Caco-2 (cell line): ENCODE measurements at regions not wholly inside any gene's neighbourhood (a gene's known extent, or its start where the extent isn't known, plus 50 kb on each side); places are given as distances from the start of the nearest gene placed in this dataset.

Experiments used
- BruUV-seq: library from RNA; stranded (reverse); fragments of 400-500 nt; replicated peaks from 2 replicates; lab custom pipeline; 2021; lab: Mats Ljungman, UMichigan
- CTCF ChIA-PET: fragments of 300-600 bp; sonication (Branson Sonifier 250); formaldehyde crosslinking; loops from one replicate; lab custom pipeline; 2022; ENCODE audit warnings: antibody characterized with exemption; lab: Charles Lee
- POLR2A ChIA-PET: fragments of 300-600 bp; sonication (Branson Sonifier 250); formaldehyde crosslinking; loops from one replicate; lab custom pipeline; 2022; ENCODE audit warnings: antibody characterized with exemption; lab: Charles Lee
- DNase-seq, 2 experiments: peaks; one replicate each; pipeline versions ENCODE4 v3.0.0 to v3.0.0-alpha.2; 2020 to 2022
- H3K27me3 ChIP-seq: replicated peaks from 2 replicates; pipeline ENCODE4 v1.6.0; 2011; ENCODE audit warnings: low read length; ENCODE audit not compliant: control insufficient read depth, insufficient read depth
- H3K36me3 ChIP-seq: 2 replicates; pipeline ENCODE4 v1.5.1; 2011; ENCODE audit warnings: low read length; ENCODE audit not compliant: control insufficient read depth, insufficient read depth
- H3K4me1 ChIP-seq: fragments of 250-450 bp; sonication (Bioruptor Pico); 2 replicates; pipeline ENCODE4 v1.5.1; 2020; ENCODE audit warnings: mild to moderate bottlenecking
- H3K4me3 ChIP-seq: 2 replicates; pipeline ENCODE4 v1.5.1; 2011; ENCODE audit warnings: low read depth, mild to moderate bottlenecking, control low read depth, low read length
- H3K9me3 ChIP-seq: fragments of 250-450 bp; sonication (Bioruptor Pico); 2 replicates; pipeline ENCODE4 v1.5.1; 2020; ENCODE audit warnings: mild to moderate bottlenecking, moderate library complexity
- H3K27ac Mint-ChIP-seq: one replicate; pipeline ENCODE4 v1.8.0; 2022; ENCODE audit warnings: mixed read lengths; ENCODE audit not compliant: unreplicated experiment
- H3K27me3 Mint-ChIP-seq: one replicate; pipeline ENCODE4 v1.8.0; 2022; ENCODE audit warnings: mixed read lengths; ENCODE audit not compliant: insufficient read depth, unreplicated experiment
- H3K36me3 Mint-ChIP-seq: one replicate; pipeline ENCODE4 v1.8.0; 2022; ENCODE audit warnings: mild to moderate bottlenecking, mixed read lengths; ENCODE audit not compliant: insufficient read depth, unreplicated experiment
- H3K4me1 Mint-ChIP-seq: one replicate; pipeline ENCODE4 v1.8.0; 2022; ENCODE audit warnings: low read depth, mixed read lengths; ENCODE audit not compliant: unreplicated experiment
- H3K4me3 Mint-ChIP-seq: one replicate; pipeline ENCODE4 v1.8.0; 2022; ENCODE audit warnings: mild to moderate bottlenecking, moderate library complexity, mixed read lengths; ENCODE audit not compliant: unreplicated experiment
- H3K9me3 Mint-ChIP-seq: one replicate; pipeline ENCODE4 v1.8.0; 2022; ENCODE audit warnings: mixed read lengths; ENCODE audit not compliant: unreplicated experiment
- CTCF ChIP-seq, 2 experiments: fragments of 200-600 bp in 1 of 2; IDR thresholded peaks; 1 replicate in 1 of 2; 2 replicates in 1 of 2; pipeline versions ENCODE4 v1.5.1 to v1.8.0; 2011 to 2022; ENCODE audit warnings: antibody characterized with exemption in 1 of 2, control low read depth in 1 of 2, inconsistent platforms in 1 of 2, low read depth in 1 of 2, low read length in 1 of 2, mild to moderate bottlenecking in 1 of 2, moderate library complexity in 1 of 2; ENCODE audit not compliant: insufficient read depth in 1 of 2, severe bottlenecking in 1 of 2, unreplicated experiment in 1 of 2
- intact Hi-C: fragments of 100-400 bp; cut with micrococcal nuclease; formaldehyde crosslinking; loops from one replicate; pipeline ENCODE4 v1.10.0; 2022; ENCODE audit not compliant: unreplicated experiment

DNA sequence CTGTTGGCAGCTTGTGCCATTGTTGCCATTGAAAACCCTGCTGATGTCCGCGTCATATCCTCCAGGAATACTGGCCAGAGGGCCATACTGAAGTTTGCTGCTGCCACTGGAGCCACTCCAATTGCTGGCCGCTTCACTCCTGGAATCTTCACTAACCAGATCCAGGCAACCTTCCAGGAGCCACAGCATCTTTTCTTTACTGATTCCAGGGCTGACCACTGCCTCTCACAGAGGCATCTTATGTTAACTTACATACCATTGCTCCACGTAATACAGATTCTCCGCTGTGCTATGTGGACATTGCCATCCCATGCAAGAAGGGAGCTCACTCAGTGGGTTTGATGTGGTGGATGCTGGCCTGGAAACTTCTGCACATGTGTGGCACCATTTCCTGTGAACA, 221.8 kb upstream of the FAM83B start:
- H3K4me1 ChIP-seq, result no peaks in the 10 kb centered on the region
- H3K27me3 ChIP-seq, result no peaks in the 10 kb centered on the region
- ChIA-PET CTCF (no interaction called here), POLR2A (interaction anchor here (0.6 kb wide), 1 partner anchor 30 kb away, joined by 4 read pairs; no protein-coding TSS in a partner anchor)
- no peaks in the 10 kb centered on the region for H3K36me3 Mint-ChIP-seq
- H3K9me3 ChIP-seq, result no peaks in the 10 kb centered on the region
- no peak overlapping the region for H3K4me3 ChIP-seq
- no peaks in the 10 kb centered on the region for H3K9me3 Mint-ChIP-seq
- no peaks in the 10 kb centered on the region for H3K27me3 Mint-ChIP-seq
- H3K36me3 ChIP-seq, result no peaks in the 10 kb centered on the region
- BruUV-seq, result no TSS peak
- no peak overlapping the region for H3K4me3 Mint-ChIP-seq
- no peak for TF ChIP-seq CTCF (IDR thresholded peaks at IDR 0.05; ENCODE audit: insufficient read depth in 1 of 2, low read depth in 1 of 2, low read length in 1 of 2, severe bottlenecking in 1 of 2, unreplicated experiment in 1 of 2)
- no peak for DNase-seq
- H3K27ac Mint-ChIP-seq, result no peak overlapping the region
- intact Hi-C loops, result no loop called here
- H3K4me1 Mint-ChIP-seq, result no peaks in the 10 kb centered on the region

GRCh38 chr6:54629131-54629530, 217.4 kb upstream of the FAM83B start:
- ChIA-PET CTCF (no interaction called here), POLR2A (interaction anchor here (0.6 kb wide), 1 partner anchor 138 kb away, joined by 5 read pairs; no protein-coding TSS in a partner anchor)
- Mint-ChIP-seq H3K4me1 (peaks cover 10% of the 10 kb centered on the region), H3K27me3 (no peaks in the 10 kb centered on the region), H3K36me3 (no peaks in the 10 kb centered on the region), H3K4me3 (no peak overlapping the region), H3K27ac (no peak overlapping the region), H3K9me3 (no peaks in the 10 kb centered on the region)
- intact Hi-C loops, result no loop called here
- no TSS peak for BruUV-seq
- TF ChIP-seq CTCF (IDR thresholded peaks at IDR 0.05; ENCODE audit: insufficient read depth in 1 of 2, low read depth in 1 of 2, low read length in 1 of 2, severe bottlenecking in 1 of 2, unreplicated experiment in 1 of 2), result no peak
- H3K27me3 ChIP-seq, result no peaks in the 10 kb centered on the region
- H3K9me3 ChIP-seq, result no peaks in the 10 kb centered on the region
- peaks cover 15% of the 10 kb centered on the region for H3K4me1 ChIP-seq
- DNase-seq, result no peak
- no peaks in the 10 kb centered on the region for H3K36me3 ChIP-seq
- H3K4me3 ChIP-seq, result no peak overlapping the region

DNA sequence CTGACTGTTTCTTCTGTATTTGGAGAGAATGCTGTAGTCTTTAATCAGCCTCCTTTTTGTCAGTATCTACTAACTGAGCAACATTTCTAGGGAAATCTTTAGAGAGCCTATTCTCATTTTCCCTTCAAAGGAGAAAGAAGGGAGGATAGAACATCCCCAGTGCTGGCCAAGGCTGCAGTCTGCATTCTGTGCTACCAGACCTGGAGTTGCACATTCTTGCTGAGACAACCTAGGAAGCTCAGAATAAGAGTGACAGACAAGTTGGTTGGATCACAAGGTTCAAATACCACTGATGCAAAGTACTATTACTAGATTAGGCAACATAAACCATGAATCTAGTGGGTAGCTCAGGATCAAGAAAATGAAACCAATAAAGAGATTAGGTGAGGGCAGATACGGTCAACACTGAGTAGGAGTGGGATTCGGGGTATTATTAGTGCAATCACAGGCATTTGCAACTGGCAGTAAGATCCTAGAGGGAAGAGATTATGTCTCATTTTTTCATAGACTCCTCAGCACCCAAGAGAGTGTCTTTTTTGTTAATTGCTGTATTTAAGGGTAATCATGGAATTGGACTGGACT, 213.5 kb upstream of the FAM83B start:
- CTCF ChIA-PET, result interaction anchor here (0.5 kb wide), 1 partner anchor 83 kb away, joined by 3 read pairs; no protein-coding TSS in a partner anchor
- H3K36me3 Mint-ChIP-seq, result no peaks in the 10 kb centered on the region
- H3K4me1 Mint-ChIP-seq, result peaks cover 10% of the 10 kb centered on the region
- Histone ChIP-seq H3K36me3 (no peaks in the 10 kb centered on the region), H3K4me1 (peaks cover 16% of the 10 kb centered on the region), H3K9me3 (no peaks in the 10 kb centered on the region), H3K4me3 (no peak overlapping the region), H3K27me3 (no peaks in the 10 kb centered on the region)
- POLR2A ChIA-PET, result no interaction called here
- no peak for DNase-seq
- no peaks in the 10 kb centered on the region for H3K9me3 Mint-ChIP-seq
- H3K4me3 Mint-ChIP-seq, result peak overlapping the region; percentile 16
- BruUV-seq, result no TSS peak
- H3K27me3 Mint-ChIP-seq, result no peaks in the 10 kb centered on the region
- H3K27ac Mint-ChIP-seq, result no peak overlapping the region
- intact Hi-C loops, result no loop called here
- no peak for TF ChIP-seq CTCF (IDR thresholded peaks at IDR 0.05; ENCODE audit: insufficient read depth in 1 of 2, low read depth in 1 of 2, low read length in 1 of 2, severe bottlenecking in 1 of 2, unreplicated experiment in 1 of 2)
